NB4 (cell line): ENCODE measurements at regions not wholly inside any gene's neighbourhood (a gene's known extent, or its start where the extent isn't known, plus 50 kb on each side); places are given as distances from the start of the nearest gene placed in this dataset.

Source experiments
- CTCF ChIP-seq: IDR thresholded peaks from one replicate; pipeline ENCODE4 v1.5.1; 2012; ENCODE audit warnings: low read depth, low read length
- POLR2A ChIP-seq: IDR thresholded peaks from 2 replicates; pipeline ENCODE4 v1.6.1; 2011; ENCODE audit warnings: mild to moderate bottlenecking; ENCODE audit not compliant: insufficient read length; ENCODE audit errors: extremely low read depth

- no peak for TF ChIP-seq CTCF
- TF ChIP-seq POLR2A = no peak
Measured at GRCh38 chr14:22105624-22106006, 432.0 kb upstream of the OR4E1 start.
